ENCODE measurements at regions not wholly inside any gene's neighbourhood (a gene's known extent, or its start where the extent isn't known, plus 50 kb on each side); places are given as distances from the start of the nearest gene placed in this dataset.
"Not testable (repeated sequence)": the region's sequence is repeated elsewhere in the genome, so short reads cannot be mapped to it uniquely, and the experiment has no call there.

DNA sequence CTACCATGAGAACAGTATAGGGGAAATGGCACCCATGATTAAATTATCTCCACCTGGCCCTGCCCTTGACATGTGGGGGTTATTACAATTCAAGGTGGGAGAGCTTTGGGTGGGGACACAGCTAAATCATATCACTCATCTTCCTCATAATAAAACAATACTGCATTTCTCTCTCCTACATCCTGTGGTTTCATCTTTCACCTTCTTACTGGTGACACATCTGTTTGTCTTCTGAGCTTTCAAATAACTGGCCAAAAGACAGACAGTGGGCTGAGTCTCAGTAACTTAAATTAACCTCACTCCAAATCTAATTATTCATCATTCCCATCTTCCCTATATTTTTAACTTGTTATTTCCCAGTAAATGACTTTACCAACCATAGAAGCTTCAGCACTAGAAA, 729.7 kb upstream of the USP15 start:
- no peaks in the 10 kb centered on the region for H3K4me1 Mint-ChIP-seq (ENCODE audit: low read depth)
- ATAC-seq (no peak), DNase-seq (no peak)
- peaks cover 10% of the 10 kb centered on the region for H3K9me3 Mint-ChIP-seq
- H3K4me3 Mint-ChIP-seq: no peak overlapping the region
- H3K27me3 Mint-ChIP-seq (ENCODE audit: low read depth): no peaks in the 10 kb centered on the region
- no peaks in the 10 kb centered on the region for H3K36me3 Mint-ChIP-seq (ENCODE audit: insufficient read depth)

DNA sequence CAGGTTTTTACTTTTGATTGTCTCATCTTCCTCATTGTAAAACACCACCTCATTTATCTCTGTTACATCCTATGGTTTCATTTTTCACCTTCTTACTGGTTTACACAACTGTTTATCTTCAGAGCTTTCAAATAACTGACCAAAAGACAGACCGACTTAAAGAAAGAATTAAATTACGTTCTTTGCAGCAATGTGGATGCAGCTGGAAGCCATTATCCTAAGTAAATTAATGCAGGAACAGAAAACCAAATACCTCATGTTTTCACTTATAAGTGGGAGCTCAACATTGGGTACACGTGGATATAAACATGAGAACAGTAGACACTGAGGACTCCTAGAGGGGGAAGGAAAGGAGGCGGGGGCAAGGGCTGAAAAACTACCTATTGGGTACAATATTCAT, 729.0 kb upstream of the USP15 start:
- DNase-seq: no peak
- ATAC-seq: no peak
- Mint-ChIP-seq H3K9me3 (peaks cover 10% of the 10 kb centered on the region), H3K36me3 (ENCODE audit: insufficient read depth) (no peaks in the 10 kb centered on the region), H3K4me3 (no peak overlapping the region), H3K4me1 (ENCODE audit: low read depth) (no peaks in the 10 kb centered on the region), H3K27me3 (ENCODE audit: low read depth) (no peaks in the 10 kb centered on the region)

DNA sequence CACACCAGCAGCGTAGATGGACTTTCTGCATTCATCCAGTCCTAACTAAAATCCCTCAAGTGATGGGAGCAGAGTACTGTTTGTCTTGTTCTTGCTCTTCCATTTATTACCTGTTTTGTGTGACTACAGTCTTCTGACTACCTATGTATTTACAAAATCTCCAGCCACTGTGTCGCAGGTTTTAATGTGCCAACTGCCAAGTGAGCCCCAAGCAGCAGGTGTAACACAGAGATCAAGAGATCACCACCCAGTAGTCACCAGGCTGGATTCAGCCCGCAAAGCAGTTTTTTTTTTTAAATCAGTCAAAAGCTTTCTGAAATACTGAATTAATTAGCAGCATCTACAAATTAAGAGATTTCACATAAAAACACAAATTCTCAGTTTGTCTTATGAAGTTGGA, 724.1 kb upstream of the USP15 start:
- ATAC-seq (no peak), DNase-seq (no peak)

DNA sequence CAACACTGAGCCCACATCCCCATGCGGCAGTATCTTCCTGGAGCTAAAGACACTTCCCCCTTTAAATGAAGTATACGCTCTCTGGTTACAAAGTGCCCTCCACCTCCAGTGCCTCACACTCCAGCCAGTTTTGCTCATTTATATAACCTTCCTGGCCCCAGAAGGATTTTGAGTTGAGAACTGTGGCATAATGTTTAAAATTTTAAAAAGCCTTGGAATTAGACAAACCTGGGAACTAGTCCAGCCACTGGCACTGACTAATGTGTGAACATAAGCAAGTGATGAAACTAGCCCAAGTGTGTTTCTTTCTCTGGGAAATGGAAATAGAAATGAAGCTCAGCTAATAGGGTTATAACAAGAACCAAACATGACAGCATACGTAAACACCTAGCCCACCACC, 723.7 kb upstream of the USP15 start:
- Mint-ChIP-seq H3K4me1 (ENCODE audit: low read depth) (no peaks in the 10 kb centered on the region), H3K4me3 (no peak overlapping the region), H3K9me3 (peaks cover 4% of the 10 kb centered on the region), H3K36me3 (ENCODE audit: insufficient read depth) (no peaks in the 10 kb centered on the region), H3K27me3 (ENCODE audit: low read depth) (no peaks in the 10 kb centered on the region)
- no peak for ATAC-seq
- no peak for DNase-seq

More for the DNA sequence above, 724.1 kb upstream of the USP15 start:
- no peaks in the 10 kb centered on the region for H3K36me3 Mint-ChIP-seq (ENCODE audit: insufficient read depth)
- peaks cover 4% of the 10 kb centered on the region for H3K9me3 Mint-ChIP-seq
- H3K4me1 Mint-ChIP-seq (ENCODE audit: low read depth): no peaks in the 10 kb centered on the region
- no peaks in the 10 kb centered on the region for H3K27me3 Mint-ChIP-seq (ENCODE audit: low read depth)
- H3K4me3 Mint-ChIP-seq: no peak overlapping the region

DNA sequence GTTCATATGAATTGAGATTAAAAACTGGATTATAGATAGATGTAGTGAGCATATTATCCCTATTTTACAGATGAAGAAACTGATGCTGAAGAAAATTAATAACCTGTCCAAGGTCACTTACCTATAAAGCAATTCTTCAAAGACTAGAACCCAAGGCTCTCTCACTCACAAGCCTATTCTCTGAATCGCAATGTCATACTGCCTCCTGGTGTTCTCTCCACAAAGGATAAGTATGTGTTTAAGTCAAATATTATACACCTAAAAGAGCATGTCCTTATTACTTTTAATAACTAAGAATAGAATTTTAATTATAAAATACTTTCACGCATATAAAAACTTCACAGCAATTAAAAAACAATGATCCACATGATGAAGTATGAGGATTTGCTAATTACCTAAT, 721.3 kb upstream of the USP15 start:
- H3K9me3 Mint-ChIP-seq: peaks cover 3% of the 10 kb centered on the region
- no peaks in the 10 kb centered on the region for H3K4me1 Mint-ChIP-seq (ENCODE audit: low read depth)
- no peak overlapping the region for H3K4me3 Mint-ChIP-seq
- ATAC-seq: no peak
- no peak for DNase-seq
- no peaks in the 10 kb centered on the region for H3K36me3 Mint-ChIP-seq (ENCODE audit: insufficient read depth)
- no peaks in the 10 kb centered on the region for H3K27me3 Mint-ChIP-seq (ENCODE audit: low read depth)

DNA sequence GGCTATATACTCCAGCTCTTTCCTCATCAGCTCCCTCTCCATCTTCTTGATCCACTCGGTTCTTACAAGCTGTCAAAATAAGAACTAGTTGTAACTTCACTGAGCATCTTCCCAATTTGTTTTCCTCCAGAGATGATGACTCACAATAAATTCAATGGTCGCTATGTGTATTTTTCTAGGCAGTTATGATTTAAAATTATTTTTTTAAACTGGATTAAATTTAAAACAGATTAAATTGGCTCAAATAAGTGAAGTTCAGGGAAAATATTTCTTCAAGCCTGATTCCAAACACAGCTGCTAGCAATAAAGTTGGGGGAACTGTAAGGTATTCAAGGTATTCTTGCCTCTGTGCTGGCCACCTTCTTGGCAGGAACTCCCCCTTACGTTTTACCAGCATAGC, 717.7 kb upstream of the USP15 start:
- no peak for DNase-seq
- H3K4me1 Mint-ChIP-seq (ENCODE audit: low read depth): no peaks in the 10 kb centered on the region
- no peaks in the 10 kb centered on the region for H3K27me3 Mint-ChIP-seq (ENCODE audit: low read depth)
- no peak for ATAC-seq
- H3K9me3 Mint-ChIP-seq: peaks cover 10% of the 10 kb centered on the region
- H3K36me3 Mint-ChIP-seq (ENCODE audit: insufficient read depth): no peaks in the 10 kb centered on the region
- no peak overlapping the region for H3K4me3 Mint-ChIP-seq

DNA sequence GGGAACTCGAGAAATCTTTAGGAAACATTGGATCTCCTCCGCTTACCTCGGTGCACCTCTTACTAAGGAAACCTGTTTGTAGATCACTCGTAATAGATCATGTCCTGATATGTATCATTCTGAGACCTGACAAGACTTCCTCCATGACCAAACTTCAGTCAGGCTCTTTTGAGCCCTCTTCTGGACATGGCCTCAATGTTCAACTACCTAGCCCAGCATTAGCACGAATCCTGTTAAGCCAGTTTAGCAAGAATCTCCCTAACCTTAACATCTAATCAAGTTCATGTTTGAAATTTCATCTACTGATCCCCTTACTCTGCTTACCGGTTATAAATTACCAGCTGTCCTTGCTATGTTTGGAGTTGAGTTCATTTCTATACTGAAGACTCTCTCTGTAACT, 713.9 kb upstream of the USP15 start:
- H3K4me3 Mint-ChIP-seq: no peak overlapping the region

DNA sequence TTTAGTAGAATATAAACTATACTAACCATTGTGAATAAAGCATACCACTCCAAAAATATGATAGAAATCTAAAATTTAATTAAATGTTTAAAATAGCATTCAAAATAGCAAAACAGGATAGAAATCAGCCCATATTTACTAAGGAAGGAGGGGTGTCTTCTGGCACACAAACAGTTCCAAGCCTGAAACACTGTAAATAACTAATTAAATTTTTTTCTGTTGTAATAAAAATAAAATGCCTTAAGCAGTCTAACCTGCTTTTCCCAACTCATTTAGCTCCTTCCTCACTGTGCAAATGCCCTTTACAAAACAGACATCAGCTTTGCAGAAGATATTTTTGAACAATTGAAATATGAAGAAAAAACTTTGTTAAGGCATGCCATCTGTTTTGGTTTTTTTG, 707.1 kb upstream of the USP15 start:
- DNase-seq (no peak), ATAC-seq (no peak)
- H3K9me3 Mint-ChIP-seq: peaks cover 8% of the 10 kb centered on the region
- no peak overlapping the region for H3K4me3 Mint-ChIP-seq
- H3K27me3 Mint-ChIP-seq (ENCODE audit: low read depth): no peaks in the 10 kb centered on the region
- H3K36me3 Mint-ChIP-seq (ENCODE audit: insufficient read depth): no peaks in the 10 kb centered on the region
- H3K4me1 Mint-ChIP-seq (ENCODE audit: low read depth): no peaks in the 10 kb centered on the region

More for the DNA sequence above, 713.9 kb upstream of the USP15 start:
- Mint-ChIP-seq H3K4me1 (ENCODE audit: low read depth) (no peaks in the 10 kb centered on the region), H3K9me3 (peaks cover 16% of the 10 kb centered on the region), H3K36me3 (ENCODE audit: insufficient read depth) (no peaks in the 10 kb centered on the region), H3K27me3 (ENCODE audit: low read depth) (no peaks in the 10 kb centered on the region)
- no peak for ATAC-seq
- DNase-seq: no peak

DNA sequence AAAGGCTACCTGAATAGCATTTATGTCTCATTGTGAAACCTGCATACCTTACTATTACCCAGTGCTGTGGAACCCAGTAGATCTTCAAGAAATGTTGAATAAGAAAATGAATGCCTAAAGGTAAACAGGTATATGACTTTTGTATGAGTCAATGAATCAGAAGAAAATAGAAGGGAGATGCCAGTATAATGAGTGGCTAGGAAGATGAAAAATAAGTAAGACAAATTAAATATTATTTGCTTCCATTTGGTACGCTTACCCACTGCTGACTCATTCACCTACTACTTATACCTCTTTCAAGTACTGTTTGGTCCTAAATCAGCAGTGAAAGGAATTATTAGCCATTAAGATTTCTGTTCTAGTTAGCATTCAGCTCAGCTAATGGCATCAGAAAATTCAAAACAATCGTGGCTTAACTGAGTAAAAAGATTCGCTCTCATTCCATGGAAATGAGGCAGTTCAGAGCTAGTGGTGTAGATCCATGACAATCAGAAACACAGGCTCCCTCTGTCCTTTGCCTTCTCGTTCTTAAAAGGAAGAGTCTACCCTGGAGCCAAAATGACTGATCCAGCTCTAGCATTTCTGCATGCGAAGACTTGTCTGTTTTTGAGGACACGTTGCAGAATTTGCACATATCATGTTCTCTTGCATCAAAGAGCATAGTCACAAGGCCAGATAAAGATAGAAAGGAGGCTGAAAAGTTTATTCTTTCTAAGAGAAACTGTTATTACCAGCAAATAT, 705.8 kb upstream of the USP15 start:
- ATAC-seq: no peak
- no peak for DNase-seq

DNA sequence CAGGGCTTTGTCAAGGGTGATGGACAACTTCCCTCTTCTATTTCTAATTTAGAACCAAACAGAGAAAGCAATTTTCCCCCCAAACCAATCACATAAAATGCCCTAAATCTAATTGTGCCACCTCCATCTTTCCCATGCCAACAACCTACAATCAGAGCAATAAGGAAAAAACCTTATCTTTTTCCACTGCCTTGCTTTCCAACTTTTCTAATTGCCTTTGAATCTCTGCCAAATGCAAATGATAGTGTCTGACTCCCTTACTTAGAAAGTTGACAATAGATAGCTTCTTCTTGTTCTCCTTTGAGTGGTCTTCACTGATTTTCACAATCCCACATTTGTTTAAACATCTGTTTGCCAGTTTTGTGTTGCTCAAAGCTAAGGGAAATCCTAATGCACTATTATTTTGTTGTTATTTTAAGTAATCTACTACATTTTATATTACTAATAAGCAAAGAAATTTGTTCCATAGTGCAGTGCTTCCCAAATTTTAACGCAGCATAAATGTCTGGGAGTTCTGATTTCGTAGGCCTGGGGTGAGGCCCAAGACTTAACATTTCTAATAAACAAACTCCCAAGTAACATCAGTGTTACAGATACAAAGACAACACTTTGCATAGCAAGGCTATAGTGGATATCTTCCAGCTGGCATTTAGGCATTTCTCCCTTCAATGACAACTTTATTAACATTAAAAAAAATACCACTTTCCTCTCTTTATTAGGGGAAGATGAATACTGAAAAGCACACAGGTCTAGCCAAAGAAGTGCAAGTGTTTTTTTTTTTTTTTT, 696.3 kb upstream of the USP15 start:
- H3K36me3 Mint-ChIP-seq (ENCODE audit: insufficient read depth): no peaks in the 10 kb centered on the region
- H3K4me1 Mint-ChIP-seq (ENCODE audit: low read depth): no peaks in the 10 kb centered on the region
- DNase-seq (no peak), ATAC-seq (no peak)
- no peak overlapping the region for H3K4me3 Mint-ChIP-seq
- H3K27me3 Mint-ChIP-seq (ENCODE audit: low read depth): no peaks in the 10 kb centered on the region
- no peaks in the 10 kb centered on the region for H3K9me3 Mint-ChIP-seq

More for the DNA sequence above, 705.8 kb upstream of the USP15 start:
- Mint-ChIP-seq H3K27me3 (ENCODE audit: low read depth) (no peaks in the 10 kb centered on the region), H3K36me3 (ENCODE audit: insufficient read depth) (no peaks in the 10 kb centered on the region), H3K4me1 (ENCODE audit: low read depth) (no peaks in the 10 kb centered on the region), H3K4me3 (no peak overlapping the region), H3K9me3 (peaks cover 8% of the 10 kb centered on the region)

DNA sequence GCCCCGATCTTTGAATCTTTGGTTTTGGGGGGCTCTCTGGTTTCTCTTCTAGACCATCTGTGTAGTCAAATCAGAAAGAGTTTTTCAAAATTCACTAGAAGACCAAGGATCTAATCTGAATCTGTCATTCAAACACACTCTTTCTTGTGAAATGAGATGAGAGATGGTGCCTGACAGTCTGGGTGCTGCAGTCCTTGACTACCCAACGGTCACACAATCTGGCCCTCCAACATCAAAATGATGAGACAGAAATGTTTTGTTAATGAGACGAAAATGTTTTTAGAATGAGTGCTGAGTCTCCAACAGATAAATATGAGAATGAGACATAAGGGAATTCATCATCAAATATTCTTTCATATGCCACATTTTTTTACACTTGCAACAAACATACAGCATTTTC, 695.7 kb upstream of the USP15 start:
- H3K27me3 Mint-ChIP-seq (ENCODE audit: low read depth): no peaks in the 10 kb centered on the region
- no peaks in the 10 kb centered on the region for H3K36me3 Mint-ChIP-seq (ENCODE audit: insufficient read depth)
- no peak for ATAC-seq
- H3K4me1 Mint-ChIP-seq (ENCODE audit: low read depth): no peaks in the 10 kb centered on the region
- no peak overlapping the region for H3K4me3 Mint-ChIP-seq
- no peak for DNase-seq
- H3K9me3 Mint-ChIP-seq: no peaks in the 10 kb centered on the region

DNA sequence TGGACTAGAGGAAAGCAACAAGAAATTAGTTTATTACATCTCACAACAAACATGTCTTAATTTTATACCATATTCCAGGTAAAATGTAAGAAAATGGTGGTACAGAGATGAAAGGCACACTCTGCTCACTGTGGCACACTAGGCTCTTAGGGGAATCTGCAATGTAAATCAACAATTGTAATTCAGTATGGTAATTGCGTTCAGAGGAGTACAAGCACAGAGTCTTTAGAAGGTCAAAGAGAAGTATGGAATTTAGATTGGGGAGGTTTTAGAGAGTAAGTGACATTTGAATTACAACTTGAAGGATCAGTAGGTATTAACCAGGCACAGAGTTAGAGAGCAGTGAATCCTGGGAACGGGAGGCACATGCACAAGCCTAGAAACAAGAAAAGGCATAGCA, 694.0 kb upstream of the USP15 start:
- no peaks in the 10 kb centered on the region for H3K4me1 Mint-ChIP-seq (ENCODE audit: low read depth)
- H3K27me3 Mint-ChIP-seq (ENCODE audit: low read depth): no peaks in the 10 kb centered on the region
- H3K9me3 Mint-ChIP-seq: no peaks in the 10 kb centered on the region
- no peaks in the 10 kb centered on the region for H3K36me3 Mint-ChIP-seq (ENCODE audit: insufficient read depth)
- ATAC-seq: no peak
- H3K4me3 Mint-ChIP-seq: no peak overlapping the region
- no peak for DNase-seq

DNA sequence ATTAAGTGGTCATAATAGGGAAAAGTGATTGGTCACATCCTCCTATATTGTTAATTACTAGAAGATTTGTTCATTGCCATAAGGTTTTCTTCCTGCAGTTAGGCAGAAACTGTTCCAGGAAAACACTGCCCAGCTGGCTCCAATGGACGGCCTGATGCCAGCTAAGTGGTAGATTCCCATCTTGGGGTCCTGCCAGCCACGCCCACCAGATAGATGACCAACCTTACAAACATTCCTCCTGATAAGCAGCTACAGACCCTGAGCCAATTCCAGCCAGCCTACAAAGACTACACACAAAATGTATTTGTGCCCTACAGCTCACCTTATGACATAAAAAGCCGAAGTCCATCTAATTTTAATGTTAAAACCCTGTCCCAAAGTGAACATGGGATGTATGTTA, 685.9 kb upstream of the USP15 start:
- no peak for DNase-seq
- no peaks in the 10 kb centered on the region for H3K9me3 Mint-ChIP-seq
- H3K36me3 Mint-ChIP-seq (ENCODE audit: insufficient read depth): no peaks in the 10 kb centered on the region
- H3K4me1 Mint-ChIP-seq (ENCODE audit: low read depth): no peaks in the 10 kb centered on the region
- no peak overlapping the region for H3K4me3 Mint-ChIP-seq
- no peak for ATAC-seq
- no peaks in the 10 kb centered on the region for H3K27me3 Mint-ChIP-seq (ENCODE audit: low read depth)

DNA sequence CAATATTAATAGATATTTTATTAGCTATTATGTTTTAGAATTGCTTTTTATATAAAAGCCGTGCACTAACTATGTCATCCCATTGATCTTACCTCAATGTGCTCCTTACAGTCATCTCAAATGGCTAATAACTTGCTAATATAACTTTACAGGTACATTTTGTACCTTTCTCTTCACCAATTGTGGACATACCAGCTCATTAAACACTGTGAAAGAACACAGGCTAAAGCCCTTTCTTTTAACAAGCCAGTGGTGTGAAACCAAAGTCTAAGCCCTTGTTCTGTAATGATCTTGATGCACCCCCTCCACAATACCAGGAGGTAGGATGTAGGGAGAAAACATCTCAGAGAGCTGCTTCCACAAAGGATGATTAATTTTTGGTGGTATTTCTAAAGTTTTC, 675.3 kb upstream of the USP15 start:
- DNase-seq: no peak
- ATAC-seq: no peak
- H3K4me3 Mint-ChIP-seq: no peak overlapping the region
- H3K4me1 Mint-ChIP-seq (ENCODE audit: low read depth): no peaks in the 10 kb centered on the region
- H3K9me3 Mint-ChIP-seq: peaks cover 17% of the 10 kb centered on the region
- no peaks in the 10 kb centered on the region for H3K27me3 Mint-ChIP-seq (ENCODE audit: low read depth)
- H3K36me3 Mint-ChIP-seq (ENCODE audit: insufficient read depth): no peaks in the 10 kb centered on the region

DNA sequence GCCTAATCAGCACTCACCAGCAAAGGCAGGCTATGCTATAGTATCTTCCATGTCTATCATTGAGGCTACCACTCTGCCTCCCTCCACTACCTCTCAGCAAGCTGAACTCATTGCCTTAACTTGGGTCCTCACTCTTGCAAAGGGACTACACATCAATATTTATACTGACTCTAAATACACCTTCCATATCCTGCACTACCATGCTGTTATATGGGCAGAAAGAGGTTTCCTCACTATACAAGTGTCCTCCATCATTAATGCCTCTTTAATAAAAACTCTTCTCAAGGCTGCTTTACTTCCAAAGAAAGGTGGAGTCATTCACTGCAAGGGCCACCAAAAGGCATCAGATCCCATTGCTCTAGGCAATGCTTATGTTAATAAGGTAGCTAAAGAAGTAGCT, 669.3 kb upstream of the USP15 start:
- not testable (repeated sequence) for H3K4me3 Mint-ChIP-seq; ATAC-seq; H3K27me3 Mint-ChIP-seq (ENCODE audit: low read depth); H3K4me1 Mint-ChIP-seq (ENCODE audit: low read depth); DNase-seq; H3K36me3 Mint-ChIP-seq (ENCODE audit: insufficient read depth)
- peaks cover 46% of the 10 kb centered on the region for H3K9me3 Mint-ChIP-seq

Measured in activated T-cell treated with anti-CD3 and anti-CD28 coated beads, Interleukin-2, amount 50 U/mL, for 4 hours (primary cell).